Left ventricle myocardium inferior (tissue), 1 donor: ENCODE measurements at regions not wholly inside any gene's neighbourhood (a gene's known extent, or its start where the extent isn't known, plus 50 kb on each side); places are given as distances from the start of the nearest gene placed in this dataset.

Experiments used
- DNase-seq: peaks from one replicate; pipeline ENCODE4 v3.0.0-alpha.2; 2020
- H3K27ac ChIP-seq: fragments of 200-600 bp; replicated peaks from 2 replicates; pipeline ENCODE4 v1.8.0; 2021
- H3K27me3 ChIP-seq: fragments of 200-600 bp; 2 replicates; pipeline ENCODE4 v1.8.0; 2021; ENCODE audit warnings: low read depth
- H3K36me3 ChIP-seq: fragments of 200-600 bp; 2 replicates; pipeline ENCODE4 v1.8.0; 2021
- H3K4me1 ChIP-seq: fragments of 200-600 bp; 2 replicates; pipeline ENCODE4 v1.8.0; 2021
- H3K4me3 ChIP-seq: fragments of 200-600 bp; 2 replicates; pipeline ENCODE4 v1.8.0; 2021; ENCODE audit warnings: mild to moderate bottlenecking, moderate library complexity
- H3K9me3 ChIP-seq: fragments of 200-600 bp; replicated peaks from 2 replicates; pipeline ENCODE4 v1.8.0; 2021
- intact Hi-C: fragments of 100-400 bp; cut with micrococcal nuclease; formaldehyde crosslinking; loops from one replicate; pipeline ENCODE4 v1.11.0; 2022
- TF ChIP-seq, protein P1 (sequence below): fragments of 200-600 bp; IDR thresholded peaks from 2 replicates; pipeline ENCODE4 v1.8.0; 2021; ENCODE audit warnings: antibody characterized with exemption, mild to moderate bottlenecking, borderline replicate concordance
- donor health status: DM: no; HTN: yes; CAD: no; lungs with severe emphysema.

DNA sequence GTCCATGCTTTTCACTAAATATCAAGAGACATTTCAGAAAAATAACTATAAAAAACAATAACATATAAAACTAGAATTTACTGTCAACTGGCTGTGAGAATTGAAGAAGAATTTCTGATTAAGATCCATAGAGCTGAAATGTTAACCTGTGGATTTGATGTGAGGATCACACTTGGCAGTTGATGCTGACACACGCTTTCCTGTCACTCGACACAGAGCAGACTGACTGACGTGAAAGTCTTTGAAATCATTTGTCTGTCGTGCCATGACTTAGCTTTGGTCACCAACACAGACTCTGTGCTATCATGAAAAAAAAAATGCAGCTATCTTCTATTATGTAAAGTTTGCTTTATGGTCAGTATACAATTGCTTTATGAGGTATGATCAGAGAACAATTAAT lies 706.0 kb upstream of the ZP4 start:
- intact Hi-C loops = no loop called here
- no peak for DNase-seq

DNA sequence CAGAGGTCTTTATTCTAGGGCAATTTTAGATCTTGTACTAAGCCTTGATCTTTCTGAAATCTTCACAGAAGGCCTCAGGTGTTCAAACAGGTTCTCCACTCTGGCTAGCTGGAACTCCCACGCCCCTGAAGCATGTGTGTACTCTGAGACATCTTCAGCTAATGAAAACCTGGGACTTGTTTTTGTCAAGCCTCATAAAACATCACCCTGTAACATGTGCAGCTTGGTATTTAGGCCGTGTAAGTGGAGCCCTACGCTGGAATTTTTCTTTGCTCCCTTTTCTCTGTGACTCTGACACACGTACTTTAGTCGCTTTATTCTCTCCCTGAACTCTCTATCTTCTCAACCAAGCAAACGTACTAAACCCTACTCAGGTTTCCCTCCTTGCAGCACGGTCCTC lies 701.9 kb upstream of the ZP4 start:
- TF ChIP-seq, protein P1, sequence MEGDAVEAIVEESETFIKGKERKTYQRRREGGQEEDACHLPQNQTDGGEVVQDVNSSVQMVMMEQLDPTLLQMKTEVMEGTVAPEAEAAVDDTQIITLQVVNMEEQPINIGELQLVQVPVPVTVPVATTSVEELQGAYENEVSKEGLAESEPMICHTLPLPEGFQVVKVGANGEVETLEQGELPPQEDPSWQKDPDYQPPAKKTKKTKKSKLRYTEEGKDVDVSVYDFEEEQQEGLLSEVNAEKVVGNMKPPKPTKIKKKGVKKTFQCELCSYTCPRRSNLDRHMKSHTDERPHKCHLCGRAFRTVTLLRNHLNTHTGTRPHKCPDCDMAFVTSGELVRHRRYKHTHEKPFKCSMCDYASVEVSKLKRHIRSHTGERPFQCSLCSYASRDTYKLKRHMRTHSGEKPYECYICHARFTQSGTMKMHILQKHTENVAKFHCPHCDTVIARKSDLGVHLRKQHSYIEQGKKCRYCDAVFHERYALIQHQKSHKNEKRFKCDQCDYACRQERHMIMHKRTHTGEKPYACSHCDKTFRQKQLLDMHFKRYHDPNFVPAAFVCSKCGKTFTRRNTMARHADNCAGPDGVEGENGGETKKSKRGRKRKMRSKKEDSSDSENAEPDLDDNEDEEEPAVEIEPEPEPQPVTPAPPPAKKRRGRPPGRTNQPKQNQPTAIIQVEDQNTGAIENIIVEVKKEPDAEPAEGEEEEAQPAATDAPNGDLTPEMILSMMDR = no peak
- no peak for DNase-seq
- no peaks in the 10 kb centered on the region for H3K9me3 ChIP-seq
- no peak overlapping the region for H3K27ac ChIP-seq
- no peak overlapping the region for H3K4me3 ChIP-seq
- intact Hi-C loops = no loop called here
- no peaks in the 10 kb centered on the region for H3K36me3 ChIP-seq
- H3K27me3 ChIP-seq = no peaks in the 10 kb centered on the region
- no peaks in the 10 kb centered on the region for H3K4me1 ChIP-seq

More for the DNA sequence above, 706.0 kb upstream of the ZP4 start:
- H3K27me3 ChIP-seq = no peaks in the 10 kb centered on the region
- no peak overlapping the region for H3K27ac ChIP-seq
- no peaks in the 10 kb centered on the region for H3K4me1 ChIP-seq
- TF ChIP-seq, protein P1 = no peak
- no peaks in the 10 kb centered on the region for H3K9me3 ChIP-seq
- H3K4me3 ChIP-seq = no peak overlapping the region
- H3K36me3 ChIP-seq = no peaks in the 10 kb centered on the region

DNA sequence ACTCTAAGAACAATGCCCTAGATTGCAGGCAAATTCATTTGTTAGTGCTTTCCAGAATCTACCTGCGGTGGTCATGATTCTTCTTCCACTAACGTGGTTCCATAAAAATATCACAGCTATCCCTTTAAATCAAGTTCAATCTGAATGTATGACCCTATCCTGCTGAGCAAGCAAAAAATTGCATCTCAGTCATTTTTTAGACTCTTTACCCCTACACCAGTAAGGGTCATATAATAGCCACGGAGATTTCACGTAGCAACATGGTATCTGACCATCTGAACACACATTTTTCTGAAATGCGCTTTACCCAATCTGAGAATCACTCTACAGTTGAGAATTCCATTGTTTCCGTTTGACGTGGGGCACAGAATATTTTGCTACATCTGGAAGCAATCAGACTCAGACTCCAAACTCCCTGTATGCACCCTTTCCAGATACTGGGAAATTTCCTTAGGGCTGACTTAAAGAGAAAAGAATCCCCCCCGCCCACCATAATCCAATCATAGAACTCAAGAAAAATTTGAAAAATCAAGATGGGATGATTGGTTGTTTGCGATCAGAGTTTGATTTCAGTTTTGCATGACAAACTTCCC lies 699.2 kb upstream of the ZP4 start:
- no peaks in the 10 kb centered on the region for H3K4me1 ChIP-seq
- intact Hi-C loops = no loop called here
- TF ChIP-seq, protein P1 = no peak
- no peaks in the 10 kb centered on the region for H3K9me3 ChIP-seq
- H3K27ac ChIP-seq = no peak overlapping the region
- no peak for DNase-seq
- H3K27me3 ChIP-seq = no peaks in the 10 kb centered on the region
- no peaks in the 10 kb centered on the region for H3K36me3 ChIP-seq
- no peak overlapping the region for H3K4me3 ChIP-seq

DNA sequence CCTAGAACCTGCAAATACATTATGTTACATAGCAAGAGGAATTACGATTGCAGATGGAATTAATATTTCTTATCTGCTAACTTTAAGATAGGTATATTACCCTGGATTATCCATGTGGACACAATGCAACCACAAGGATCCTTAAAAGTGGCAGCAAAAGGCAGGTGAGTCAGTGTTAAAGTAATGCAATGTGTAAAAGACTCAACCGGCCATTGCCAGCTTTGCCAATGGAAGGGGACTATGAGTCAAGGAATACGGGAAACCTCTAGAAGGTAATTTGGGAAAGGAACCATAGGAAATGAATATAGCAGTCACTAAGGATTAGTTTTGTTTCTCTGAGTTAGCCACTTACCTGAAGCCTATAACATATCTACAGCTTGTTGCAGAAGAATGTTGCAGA lies 692.1 kb upstream of the ZP4 start:
- no peaks in the 10 kb centered on the region for H3K4me1 ChIP-seq
- no peak overlapping the region for H3K27ac ChIP-seq
- H3K9me3 ChIP-seq = peaks cover 1% of the 10 kb centered on the region
- TF ChIP-seq, protein P1 = no peak
- no peak for DNase-seq
- no peaks in the 10 kb centered on the region for H3K36me3 ChIP-seq
- H3K4me3 ChIP-seq = no peak overlapping the region
- H3K27me3 ChIP-seq = no peaks in the 10 kb centered on the region
- intact Hi-C loops = no loop called here

DNA sequence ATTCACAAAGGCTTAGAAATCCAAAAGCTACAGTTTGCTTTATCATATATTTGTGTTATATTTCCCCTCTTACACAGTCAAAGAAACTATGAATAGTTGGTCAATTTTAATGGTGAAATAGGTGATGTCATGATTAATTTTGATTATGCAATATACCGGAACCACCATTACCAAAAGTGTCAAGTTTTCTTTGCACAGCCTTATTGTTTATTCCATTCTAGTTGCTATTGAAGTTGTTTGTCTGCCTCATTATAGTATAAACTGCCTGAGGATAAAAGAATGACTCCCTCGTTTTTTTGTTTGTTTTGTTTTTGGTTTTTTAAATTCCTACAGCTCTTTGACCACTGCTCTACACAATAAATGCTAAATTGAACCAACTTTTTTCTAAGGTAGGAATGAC lies 690.6 kb upstream of the ZP4 start:
- H3K4me1 ChIP-seq = no peaks in the 10 kb centered on the region
- H3K36me3 ChIP-seq = no peaks in the 10 kb centered on the region
- no peaks in the 10 kb centered on the region for H3K27me3 ChIP-seq
- H3K9me3 ChIP-seq = peaks cover 16% of the 10 kb centered on the region
- TF ChIP-seq, protein P1 = no peak
- intact Hi-C loops = no loop called here
- H3K27ac ChIP-seq = no peak overlapping the region
- H3K4me3 ChIP-seq = no peak overlapping the region
- DNase-seq = no peak
